ENCODE measurements at regions not wholly inside any gene's neighbourhood (a gene's known extent, or its start where the extent isn't known, plus 50 kb on each side); places are given as distances from the start of the nearest gene placed in this dataset.

DNA sequence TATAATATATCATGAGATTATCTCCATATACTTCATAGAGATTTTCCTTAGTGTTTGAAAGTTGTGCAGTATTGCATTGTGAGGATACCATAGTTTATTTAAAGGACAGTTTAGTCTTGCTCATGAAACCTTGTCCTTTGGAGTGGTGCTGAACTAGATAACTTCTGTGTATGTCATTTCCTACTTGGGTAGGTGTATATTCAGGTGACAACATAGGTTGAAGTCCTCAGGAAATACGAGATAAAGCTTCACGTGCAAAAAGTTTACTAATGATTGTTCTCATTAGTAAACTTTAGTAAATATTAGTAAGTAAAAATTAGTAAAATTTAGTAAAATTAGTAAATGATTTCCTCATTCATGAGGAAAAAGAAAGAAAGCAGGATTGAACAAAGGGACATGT lies 521.3 kb upstream of the LRRC4C start:
- Mint-ChIP-seq H3K4me1 (no peaks in the 10 kb centered on the region), H3K27ac (no peak overlapping the region), H3K36me3 (no peaks in the 10 kb centered on the region), H3K27me3 (no peaks in the 10 kb centered on the region), H3K9me3 (peaks cover 3% of the 10 kb centered on the region), H3K4me3 (no peak overlapping the region)
- POLR2A ChIA-PET: no interaction called here
- no peak for DNase-seq
- no peak for ATAC-seq (ENCODE audit: low read depth)

DNA sequence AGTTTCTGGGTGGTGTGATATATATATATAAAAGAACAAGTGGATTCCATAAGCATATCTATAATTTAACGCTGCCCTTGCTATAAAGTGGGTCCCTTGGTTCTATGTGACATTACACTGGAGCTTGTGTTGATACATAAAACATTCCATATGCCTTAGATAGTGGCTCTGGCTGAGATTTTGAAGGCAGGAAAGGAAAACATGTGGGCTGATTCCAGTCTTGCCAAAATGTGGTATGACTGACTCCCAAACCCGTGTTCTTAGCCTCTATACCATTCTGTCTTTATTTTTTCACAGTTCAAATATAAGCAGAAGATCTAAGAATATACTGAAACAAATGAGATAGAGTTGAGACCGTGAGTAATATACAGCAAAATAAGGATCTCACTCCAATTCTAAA lies 522.8 kb upstream of the LRRC4C start:
- no peak overlapping the region for H3K4me3 Mint-ChIP-seq
- no peak for ATAC-seq (ENCODE audit: low read depth)
- no peaks in the 10 kb centered on the region for H3K36me3 Mint-ChIP-seq

DNA sequence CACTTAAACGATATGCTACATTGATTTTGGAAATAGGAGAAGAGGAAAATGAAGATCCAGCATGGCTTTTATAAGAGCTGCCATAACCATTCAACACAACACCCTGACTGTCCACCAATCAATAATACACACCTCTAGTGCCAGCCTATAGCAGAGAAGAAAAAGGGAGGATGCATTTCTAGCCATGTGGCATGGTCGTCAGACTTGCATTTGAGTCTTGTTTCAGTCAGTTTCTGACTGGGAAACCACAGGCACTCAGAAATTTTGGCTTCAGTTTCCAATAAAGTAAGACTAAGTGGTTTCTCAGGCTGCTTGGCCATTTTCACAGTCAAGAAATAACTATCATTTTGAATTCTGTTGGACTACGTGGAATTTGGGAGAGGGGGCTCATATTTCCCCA lies 523.5 kb upstream of the LRRC4C start:
- DNase-seq: no peak
- H3K4me3 Mint-ChIP-seq: no peak overlapping the region
- POLR2A ChIA-PET: no interaction called here
- no peak for ATAC-seq (ENCODE audit: low read depth)
- H3K36me3 Mint-ChIP-seq: no peaks in the 10 kb centered on the region
- no peaks in the 10 kb centered on the region for H3K4me1 Mint-ChIP-seq
- H3K27ac Mint-ChIP-seq: no peak overlapping the region
- H3K9me3 Mint-ChIP-seq: peaks cover 3% of the 10 kb centered on the region
- no peaks in the 10 kb centered on the region for H3K27me3 Mint-ChIP-seq

More for the DNA sequence above, 522.8 kb upstream of the LRRC4C start:
- Mint-ChIP-seq H3K27me3 (no peaks in the 10 kb centered on the region), H3K9me3 (peaks cover 3% of the 10 kb centered on the region), H3K4me1 (no peaks in the 10 kb centered on the region), H3K27ac (no peak overlapping the region)
- POLR2A ChIA-PET: no interaction called here
- no peak for DNase-seq

DNA sequence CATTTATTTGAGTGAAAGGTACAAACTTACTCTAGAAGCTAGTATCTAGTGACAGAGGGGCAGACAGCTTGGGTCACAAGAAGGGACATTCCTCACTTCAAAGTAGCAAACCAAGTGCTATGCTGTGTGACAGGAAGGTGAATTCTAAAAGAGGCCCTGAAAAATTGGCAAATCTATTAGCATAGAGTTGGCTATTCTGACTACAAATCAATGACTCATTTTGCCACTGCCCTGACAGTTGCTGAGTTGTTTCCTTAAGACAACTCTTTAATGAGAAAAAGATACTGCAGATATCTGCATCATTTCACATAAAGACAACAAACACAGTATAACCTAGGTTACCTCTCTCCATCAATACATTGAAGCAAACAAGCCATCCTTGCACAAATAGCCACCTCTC lies 524.0 kb upstream of the LRRC4C start:
- Mint-ChIP-seq H3K4me1 (no peaks in the 10 kb centered on the region), H3K4me3 (no peak overlapping the region), H3K36me3 (no peaks in the 10 kb centered on the region), H3K27me3 (no peaks in the 10 kb centered on the region), H3K9me3 (peaks cover 3% of the 10 kb centered on the region), H3K27ac (no peak overlapping the region)
- ATAC-seq (ENCODE audit: low read depth) (no peak), DNase-seq (no peak)
- POLR2A ChIA-PET: no interaction called here

DNA sequence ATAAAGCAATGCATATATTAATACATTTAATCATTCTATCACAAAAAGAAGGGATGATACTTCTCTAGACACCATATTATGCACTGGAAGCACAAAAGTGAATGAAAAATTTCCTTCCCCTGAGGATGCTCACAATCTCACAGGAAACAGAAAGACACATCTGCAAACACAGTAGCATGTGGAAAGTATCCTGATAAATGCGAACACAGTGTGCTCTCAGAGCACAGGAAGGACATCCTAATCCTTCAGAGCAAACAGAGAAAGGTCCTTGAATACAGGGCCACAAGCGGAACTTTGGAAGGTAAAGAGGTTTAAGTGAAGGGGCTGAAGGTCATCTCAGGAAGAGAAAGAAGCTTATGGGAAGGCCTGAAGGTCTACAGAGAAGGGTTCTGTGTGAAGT lies 524.6 kb upstream of the LRRC4C start:
- no peak for ATAC-seq (ENCODE audit: low read depth)
- DNase-seq: no peak
- POLR2A ChIA-PET: no interaction called here
- no peak overlapping the region for H3K4me3 Mint-ChIP-seq
- H3K27me3 Mint-ChIP-seq: no peaks in the 10 kb centered on the region
- H3K36me3 Mint-ChIP-seq: no peaks in the 10 kb centered on the region
- H3K9me3 Mint-ChIP-seq: peaks cover under 1% of the 10 kb centered on the region
- no peaks in the 10 kb centered on the region for H3K4me1 Mint-ChIP-seq
- no peak overlapping the region for H3K27ac Mint-ChIP-seq

DNA sequence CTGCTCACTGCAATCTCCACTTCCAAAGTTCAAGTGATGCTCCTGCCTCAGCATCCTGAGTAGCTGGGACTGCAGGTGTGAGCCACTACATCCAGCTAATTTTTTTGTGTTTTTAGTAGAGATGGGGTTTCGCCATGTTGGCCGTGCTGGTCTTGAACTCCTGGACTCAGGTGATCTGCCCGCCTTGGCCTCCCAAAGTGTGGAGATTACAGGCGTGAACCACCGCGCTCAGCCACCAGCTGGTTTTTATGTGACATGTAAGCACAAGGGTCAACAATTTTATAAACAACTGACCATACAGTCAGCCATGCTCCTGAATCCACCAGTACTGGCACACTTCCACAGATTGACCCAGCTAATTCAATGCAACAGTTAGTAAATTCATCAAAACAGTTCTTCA lies 526.3 kb upstream of the LRRC4C start:
- DNase-seq: no peak
- no peak overlapping the region for H3K4me3 Mint-ChIP-seq
- no peak overlapping the region for H3K27ac Mint-ChIP-seq
- no peaks in the 10 kb centered on the region for H3K9me3 Mint-ChIP-seq
- POLR2A ChIA-PET: no interaction called here
- H3K27me3 Mint-ChIP-seq: no peaks in the 10 kb centered on the region
- ATAC-seq (ENCODE audit: low read depth): no peak
- no peaks in the 10 kb centered on the region for H3K36me3 Mint-ChIP-seq
- H3K4me1 Mint-ChIP-seq: no peaks in the 10 kb centered on the region

DNA sequence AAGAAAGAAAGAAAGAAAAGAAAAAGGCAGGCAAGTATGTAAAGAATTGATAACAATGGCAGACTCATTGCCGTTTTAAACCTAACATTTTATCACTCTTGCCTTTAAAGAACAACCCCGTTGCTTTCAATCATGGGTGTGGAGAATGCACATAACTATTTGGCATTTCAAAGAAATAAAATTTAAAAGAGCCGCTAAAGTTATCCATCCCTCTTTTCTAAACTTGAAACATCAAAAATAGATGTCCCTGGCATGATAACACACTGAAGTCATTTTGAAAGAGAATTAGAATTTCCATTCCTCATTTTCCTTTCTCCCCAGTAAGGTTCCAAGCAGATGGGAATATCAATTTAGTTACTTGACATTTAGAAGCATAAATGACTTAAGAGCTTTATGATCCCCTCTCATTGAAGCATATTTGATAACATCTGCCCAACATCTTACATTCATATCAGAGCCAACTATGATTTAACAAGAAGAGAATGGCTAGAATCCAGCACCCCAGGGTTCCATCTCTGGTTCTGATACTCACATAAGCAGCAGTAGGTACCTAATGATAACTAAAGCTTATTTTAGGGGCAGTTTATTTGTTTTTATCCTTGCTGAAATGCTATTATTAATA lies 529.6 kb upstream of the LRRC4C start:
- no peak for ATAC-seq (ENCODE audit: low read depth)
- no peaks in the 10 kb centered on the region for H3K4me1 Mint-ChIP-seq
- no peak overlapping the region for H3K4me3 Mint-ChIP-seq
- H3K27ac Mint-ChIP-seq: no peak overlapping the region
- POLR2A ChIA-PET: no interaction called here
- H3K27me3 Mint-ChIP-seq: no peaks in the 10 kb centered on the region
- peaks cover 5% of the 10 kb centered on the region for H3K9me3 Mint-ChIP-seq
- no peak for DNase-seq
- no peaks in the 10 kb centered on the region for H3K36me3 Mint-ChIP-seq

DNA sequence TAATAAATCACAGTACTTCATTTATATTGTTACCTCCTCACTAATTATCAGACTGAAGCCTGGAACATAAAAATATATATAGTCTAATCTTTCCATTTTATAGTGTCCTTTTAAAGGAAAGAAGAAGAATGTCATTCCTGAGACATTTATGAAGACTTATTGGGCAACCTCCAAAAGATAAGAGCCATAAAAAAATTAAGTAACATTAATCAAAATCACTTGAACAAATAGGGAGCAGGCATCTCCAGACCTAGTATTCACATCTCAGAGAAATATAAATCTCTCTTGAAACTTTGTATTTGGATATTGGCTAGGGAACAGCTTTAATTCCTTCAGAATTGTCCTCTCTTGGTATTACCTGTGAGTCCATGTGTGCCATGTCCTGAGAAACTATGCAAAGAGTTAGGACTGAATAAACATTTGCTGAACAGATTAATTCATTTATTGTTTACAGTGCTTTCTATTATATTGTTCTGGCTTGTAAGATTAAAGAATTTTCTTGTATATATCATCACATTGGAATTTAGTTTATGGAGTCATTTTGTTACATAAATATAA lies 530.5 kb upstream of the LRRC4C start:
- H3K27ac Mint-ChIP-seq: no peak overlapping the region
- H3K27me3 Mint-ChIP-seq: no peaks in the 10 kb centered on the region
- H3K36me3 Mint-ChIP-seq: no peaks in the 10 kb centered on the region
- no peaks in the 10 kb centered on the region for H3K4me1 Mint-ChIP-seq
- H3K4me3 Mint-ChIP-seq: no peak overlapping the region
- ATAC-seq (ENCODE audit: low read depth): no peak
- POLR2A ChIA-PET: no interaction called here
- DNase-seq: no peak
- H3K9me3 Mint-ChIP-seq: peaks cover 6% of the 10 kb centered on the region

DNA sequence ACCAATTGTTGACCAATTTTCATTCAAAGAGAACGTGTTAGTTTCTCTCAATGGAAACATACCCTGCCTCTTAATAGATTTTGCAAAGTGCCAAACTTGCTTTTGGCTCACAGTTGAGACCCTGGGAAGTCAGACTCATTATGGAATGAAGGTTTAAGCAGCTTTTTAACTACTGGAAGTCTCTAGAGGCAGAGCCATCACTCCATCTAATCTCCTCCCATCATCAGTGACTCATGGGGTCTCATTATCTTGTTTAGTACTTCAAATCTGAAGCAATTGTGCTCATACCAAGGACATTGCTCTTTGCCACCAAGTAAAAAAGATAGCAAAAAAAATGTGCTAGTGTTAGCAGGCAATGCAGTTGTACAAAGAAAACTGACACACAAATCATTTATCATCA lies 537.1 kb upstream of the LRRC4C start:
- Mint-ChIP-seq H3K27me3 (no peaks in the 10 kb centered on the region), H3K4me1 (no peaks in the 10 kb centered on the region), H3K36me3 (no peaks in the 10 kb centered on the region), H3K9me3 (peaks cover 6% of the 10 kb centered on the region), H3K27ac (no peak overlapping the region), H3K4me3 (no peak overlapping the region)
- POLR2A ChIA-PET: no interaction called here
- DNase-seq (no peak), ATAC-seq (ENCODE audit: low read depth) (no peak)

DNA sequence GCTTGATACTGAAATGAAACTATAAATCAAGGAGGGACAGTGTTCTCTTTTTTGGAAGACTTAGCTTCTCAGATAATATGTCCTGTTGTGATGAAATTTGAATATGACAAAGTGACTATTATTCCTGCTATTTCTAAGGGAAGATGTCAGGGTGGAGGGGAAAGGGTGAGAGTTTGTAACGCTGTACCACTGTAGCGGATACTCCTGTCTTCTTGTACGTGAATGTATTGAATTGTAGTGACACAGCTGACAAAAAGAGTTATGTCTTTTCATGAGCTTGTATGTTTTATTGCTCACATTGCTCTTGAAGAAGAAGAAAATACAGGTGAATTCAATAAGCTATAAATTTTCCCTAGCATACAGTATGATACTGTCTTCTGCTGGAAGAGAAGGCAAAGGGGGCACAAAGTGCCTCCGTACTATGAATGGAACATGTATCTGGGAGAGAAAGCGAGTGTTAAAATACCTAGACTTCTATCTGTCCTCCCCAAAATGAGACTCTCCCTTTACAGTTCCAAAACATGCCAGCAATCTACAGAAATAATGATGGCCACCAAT lies 538.5 kb upstream of the LRRC4C start:
- no peak overlapping the region for H3K27ac Mint-ChIP-seq
- no peak overlapping the region for H3K4me3 Mint-ChIP-seq
- no peaks in the 10 kb centered on the region for H3K36me3 Mint-ChIP-seq
- DNase-seq (no peak), ATAC-seq (ENCODE audit: low read depth) (no peak)
- no peaks in the 10 kb centered on the region for H3K4me1 Mint-ChIP-seq
- POLR2A ChIA-PET: no interaction called here
- H3K27me3 Mint-ChIP-seq: no peaks in the 10 kb centered on the region
- peaks cover 6% of the 10 kb centered on the region for H3K9me3 Mint-ChIP-seq

DNA sequence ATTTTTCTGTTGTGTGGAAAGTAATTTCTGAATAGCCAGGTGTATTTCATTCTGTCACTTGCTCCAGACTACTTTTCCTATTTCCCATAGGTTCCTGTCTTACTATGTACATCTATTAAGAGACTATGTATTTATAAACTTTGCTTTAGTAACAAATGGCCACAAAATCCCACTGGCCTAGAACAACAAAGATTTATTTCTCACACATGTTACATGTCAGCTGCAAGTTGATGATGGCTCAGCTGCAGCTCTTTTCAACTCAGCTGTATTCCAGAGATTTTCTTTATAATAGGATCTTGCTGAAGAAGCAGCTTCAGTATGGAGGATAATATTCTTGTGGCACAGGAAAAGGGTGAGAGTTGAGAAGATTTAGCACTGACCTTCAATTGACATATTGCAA lies 539.6 kb upstream of the LRRC4C start:
- H3K27me3 Mint-ChIP-seq: no peaks in the 10 kb centered on the region
- no peaks in the 10 kb centered on the region for H3K36me3 Mint-ChIP-seq
- DNase-seq (no peak), ATAC-seq (ENCODE audit: low read depth) (no peak)
- peaks cover 2% of the 10 kb centered on the region for H3K9me3 Mint-ChIP-seq
- H3K4me1 Mint-ChIP-seq: no peaks in the 10 kb centered on the region
- H3K4me3 Mint-ChIP-seq: no peak overlapping the region
- POLR2A ChIA-PET: no interaction called here
- H3K27ac Mint-ChIP-seq: no peak overlapping the region

DNA sequence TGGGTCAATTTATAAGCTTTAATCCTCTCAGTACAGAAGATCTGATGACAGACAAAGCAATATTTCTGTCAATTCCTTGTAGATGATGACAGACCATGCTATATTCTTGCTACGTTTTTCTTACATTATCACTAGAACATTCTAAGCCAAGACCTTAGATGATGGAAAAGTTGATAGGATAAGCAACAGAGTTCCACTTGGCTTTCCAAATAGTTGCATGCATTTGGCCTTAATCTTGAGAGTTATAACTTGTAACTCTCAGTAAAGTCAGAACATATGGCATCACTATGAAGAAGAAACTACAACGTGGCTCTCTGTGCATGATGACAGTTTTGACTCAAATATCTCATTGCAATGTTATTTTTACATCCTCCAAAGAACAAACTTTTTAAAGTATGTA lies 544.3 kb upstream of the LRRC4C start:
- DNase-seq (no peak), ATAC-seq (ENCODE audit: low read depth) (no peak)
- H3K27me3 Mint-ChIP-seq: no peaks in the 10 kb centered on the region
- H3K9me3 Mint-ChIP-seq: peaks cover 1% of the 10 kb centered on the region
- no peaks in the 10 kb centered on the region for H3K4me1 Mint-ChIP-seq
- no peak overlapping the region for H3K4me3 Mint-ChIP-seq
- H3K36me3 Mint-ChIP-seq: no peaks in the 10 kb centered on the region
- no peak overlapping the region for H3K27ac Mint-ChIP-seq
- POLR2A ChIA-PET: no interaction called here

DNA sequence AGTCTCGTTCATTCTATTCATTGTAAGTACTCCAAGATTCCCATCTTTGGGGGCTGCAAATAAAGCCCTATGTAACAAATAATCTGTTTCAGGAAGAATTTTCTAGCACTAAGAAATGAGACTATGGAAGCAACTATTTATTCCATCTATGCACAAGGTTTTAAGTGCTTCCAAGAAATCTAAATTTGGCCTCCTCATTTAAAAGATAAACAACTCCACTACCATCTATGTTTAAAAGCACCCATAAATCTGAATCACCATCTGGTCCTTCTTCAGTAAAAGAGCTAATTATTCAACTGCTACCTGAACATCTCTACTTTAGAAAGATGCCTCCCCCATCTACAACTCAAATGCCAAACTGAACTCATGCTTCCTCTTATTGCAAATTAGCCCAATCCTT lies 547.3 kb upstream of the LRRC4C start:
- H3K4me3 Mint-ChIP-seq: no peak overlapping the region
- POLR2A ChIA-PET: no interaction called here
- H3K27me3 Mint-ChIP-seq: no peaks in the 10 kb centered on the region
- no peak for ATAC-seq (ENCODE audit: low read depth)
- peaks cover 4% of the 10 kb centered on the region for H3K9me3 Mint-ChIP-seq
- no peak overlapping the region for H3K27ac Mint-ChIP-seq
- H3K36me3 Mint-ChIP-seq: no peaks in the 10 kb centered on the region
- H3K4me1 Mint-ChIP-seq: no peaks in the 10 kb centered on the region
- DNase-seq: no peak

DNA sequence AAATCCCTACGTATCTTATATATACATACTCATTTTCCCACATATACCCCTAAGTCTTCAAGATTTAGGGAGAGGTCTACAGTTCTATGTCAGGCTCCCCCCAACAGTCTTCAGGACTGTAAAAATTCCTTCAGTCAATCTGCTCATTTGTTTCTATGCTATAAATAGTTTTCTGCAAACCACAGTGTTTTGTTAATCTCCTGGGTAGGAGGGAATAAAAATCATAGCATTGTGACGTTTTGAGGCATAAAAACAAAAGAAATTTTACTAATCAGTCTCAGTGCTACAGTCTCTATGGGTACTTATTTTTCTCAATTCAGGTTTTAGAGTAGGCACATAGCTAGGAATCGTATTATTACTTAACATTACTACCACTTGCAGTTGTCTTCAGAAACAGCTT lies 552.8 kb upstream of the LRRC4C start:
- Mint-ChIP-seq H3K36me3 (no peaks in the 10 kb centered on the region), H3K4me3 (no peak overlapping the region), H3K27me3 (no peaks in the 10 kb centered on the region), H3K27ac (no peak overlapping the region), H3K4me1 (no peaks in the 10 kb centered on the region), H3K9me3 (peaks cover 10% of the 10 kb centered on the region)
- ATAC-seq (ENCODE audit: low read depth) (no peak), DNase-seq (no peak)
- POLR2A ChIA-PET: no interaction called here
